Parathyroid adenoma (tissue), 2 donors: ENCODE measurements at regions not wholly inside any gene's neighbourhood (a gene's known extent, or its start where the extent isn't known, plus 50 kb on each side); places are given as distances from the start of the nearest gene placed in this dataset.

ENCODE experiments used
- H2AFZ ChIP-seq: fragments of 300-600 bp; sonication (generic); one replicate; pipeline ENCODE4 v1.7.0; 2017; ENCODE audit warnings: antibody characterized with exemption, mild to moderate bottlenecking
- H3K27ac ChIP-seq: fragments of 300-600 bp; sonication (generic); one replicate; pipeline ENCODE4 v1.7.0; 2017
- H3K27me3 ChIP-seq: fragments of 300-600 bp; sonication (generic); one replicate; pipeline ENCODE4 v1.7.0; 2017; ENCODE audit warnings: low read length; ENCODE audit not compliant: control insufficient read depth, insufficient read depth
- H3K36me3 ChIP-seq: fragments of 300-600 bp; sonication (generic); one replicate; pipeline ENCODE4 v1.7.0; 2017; ENCODE audit warnings: low read length; ENCODE audit not compliant: control insufficient read depth, insufficient read depth
- H3K4me1 ChIP-seq: fragments of 300-600 bp; sonication (generic); one replicate; pipeline ENCODE4 v1.7.0; 2017; ENCODE audit warnings: control low read depth
- H3K4me2 ChIP-seq: fragments of 300-600 bp; sonication (generic); one replicate; pipeline ENCODE4 v1.7.0; 2017; ENCODE audit warnings: low read length
- H3K4me3 ChIP-seq: fragments of 300-600 bp; sonication (generic); one replicate; pipeline ENCODE4 v1.7.0; 2017; ENCODE audit warnings: low read depth, low read length
- H3K79me2 ChIP-seq: fragments of 300-600 bp; sonication (generic); one replicate; pipeline ENCODE4 v1.7.0; 2017; ENCODE audit warnings: control low read depth
- H3K9ac ChIP-seq: fragments of 300-600 bp; sonication (generic); one replicate; pipeline ENCODE4 v1.7.0; 2017; ENCODE audit warnings: mild to moderate bottlenecking
- H3K9me3 ChIP-seq: fragments of 300-600 bp; sonication (generic); one replicate; pipeline ENCODE4 v1.7.0; 2017; ENCODE audit warnings: low read length; ENCODE audit not compliant: control insufficient read depth
- TF ChIP-seq, protein P1 (sequence below): fragments of 300-600 bp; sonication (generic); IDR thresholded peaks from one replicate; pipeline ENCODE4 v1.7.0; 2017; ENCODE audit warnings: antibody characterized with exemption, mild to moderate bottlenecking
- donor health status: primary hyperparathyroidism.

GRCh38 chr20:60465439-60465838, 507.2 kb downstream of the CDH26 start:
- H3K9ac ChIP-seq, result no peak overlapping the region
- no peaks in the 10 kb centered on the region for H3K9me3 ChIP-seq
- no peak overlapping the region for H3K4me3 ChIP-seq
- H3K27me3 ChIP-seq, result no peaks in the 10 kb centered on the region
- H3K36me3 ChIP-seq, result no peaks in the 10 kb centered on the region
- H2AFZ ChIP-seq, result no peak overlapping the region
- H3K4me1 ChIP-seq, result no peaks in the 10 kb centered on the region
- no peak overlapping the region for H3K27ac ChIP-seq
- TF ChIP-seq, protein P1, sequence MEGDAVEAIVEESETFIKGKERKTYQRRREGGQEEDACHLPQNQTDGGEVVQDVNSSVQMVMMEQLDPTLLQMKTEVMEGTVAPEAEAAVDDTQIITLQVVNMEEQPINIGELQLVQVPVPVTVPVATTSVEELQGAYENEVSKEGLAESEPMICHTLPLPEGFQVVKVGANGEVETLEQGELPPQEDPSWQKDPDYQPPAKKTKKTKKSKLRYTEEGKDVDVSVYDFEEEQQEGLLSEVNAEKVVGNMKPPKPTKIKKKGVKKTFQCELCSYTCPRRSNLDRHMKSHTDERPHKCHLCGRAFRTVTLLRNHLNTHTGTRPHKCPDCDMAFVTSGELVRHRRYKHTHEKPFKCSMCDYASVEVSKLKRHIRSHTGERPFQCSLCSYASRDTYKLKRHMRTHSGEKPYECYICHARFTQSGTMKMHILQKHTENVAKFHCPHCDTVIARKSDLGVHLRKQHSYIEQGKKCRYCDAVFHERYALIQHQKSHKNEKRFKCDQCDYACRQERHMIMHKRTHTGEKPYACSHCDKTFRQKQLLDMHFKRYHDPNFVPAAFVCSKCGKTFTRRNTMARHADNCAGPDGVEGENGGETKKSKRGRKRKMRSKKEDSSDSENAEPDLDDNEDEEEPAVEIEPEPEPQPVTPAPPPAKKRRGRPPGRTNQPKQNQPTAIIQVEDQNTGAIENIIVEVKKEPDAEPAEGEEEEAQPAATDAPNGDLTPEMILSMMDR, result no peak
- H3K79me2 ChIP-seq, result no peaks in the 10 kb centered on the region
- no peak overlapping the region for H3K4me2 ChIP-seq

GRCh38 chr20:60465993-60466686, 507.9 kb downstream of the CDH26 start:
- TF ChIP-seq, protein P1, result no peak
- no peak overlapping the region for H2AFZ ChIP-seq
- H3K36me3 ChIP-seq, result no peaks in the 10 kb centered on the region
- no peak overlapping the region for H3K4me2 ChIP-seq
- no peak overlapping the region for H3K27ac ChIP-seq
- H3K9ac ChIP-seq, result no peak overlapping the region
- H3K4me1 ChIP-seq, result no peaks in the 10 kb centered on the region
- no peaks in the 10 kb centered on the region for H3K9me3 ChIP-seq
- H3K27me3 ChIP-seq, result no peaks in the 10 kb centered on the region
- H3K4me3 ChIP-seq, result no peak overlapping the region
- no peaks in the 10 kb centered on the region for H3K79me2 ChIP-seq

DNA sequence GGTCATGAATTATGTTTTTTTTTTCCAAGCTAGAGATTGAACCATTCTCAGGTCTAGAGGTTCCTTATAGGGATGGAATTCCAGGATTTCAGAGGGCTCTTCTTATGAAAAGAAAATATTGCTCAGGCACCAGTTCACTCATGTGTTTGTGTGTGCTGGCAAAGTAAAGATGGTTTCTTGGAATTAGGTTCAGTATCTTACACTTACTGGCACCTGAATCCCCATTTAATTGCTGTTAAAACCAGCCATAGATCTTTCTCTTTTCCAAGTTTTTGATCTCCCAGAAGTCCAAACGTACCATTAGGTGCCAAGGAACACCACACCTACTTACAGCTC, 508.4 kb downstream of the CDH26 start:
- no peak overlapping the region for H3K4me3 ChIP-seq
- no peak overlapping the region for H2AFZ ChIP-seq
- no peak overlapping the region for H3K9ac ChIP-seq
- TF ChIP-seq, protein P1, result no peak
- no peaks in the 10 kb centered on the region for H3K4me1 ChIP-seq
- no peaks in the 10 kb centered on the region for H3K79me2 ChIP-seq
- no peaks in the 10 kb centered on the region for H3K9me3 ChIP-seq
- no peak overlapping the region for H3K27ac ChIP-seq
- no peaks in the 10 kb centered on the region for H3K27me3 ChIP-seq
- no peaks in the 10 kb centered on the region for H3K36me3 ChIP-seq
- H3K4me2 ChIP-seq, result no peak overlapping the region

DNA sequence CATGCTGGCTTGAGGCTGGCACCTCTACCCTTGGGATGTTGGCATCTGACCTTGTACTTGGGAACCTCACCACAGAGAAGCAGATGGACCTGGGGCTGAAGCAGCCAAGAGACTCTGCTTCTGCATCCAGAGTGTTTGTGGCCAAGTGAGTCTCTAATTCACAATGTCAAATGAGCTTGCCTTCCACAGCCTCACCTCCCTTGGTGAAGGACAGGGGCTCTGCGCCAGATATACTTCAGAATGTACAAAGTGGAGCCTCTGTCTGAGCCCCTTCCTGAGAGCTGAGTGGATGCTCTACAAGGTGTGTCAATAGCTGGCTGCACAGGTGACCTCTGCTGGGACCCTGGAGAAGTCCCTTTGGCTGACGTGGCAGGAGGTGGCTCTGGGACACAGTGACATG, 508.9 kb downstream of the CDH26 start:
- Histone ChIP-seq H3K36me3 (no peaks in the 10 kb centered on the region), H3K27me3 (no peaks in the 10 kb centered on the region), H2AFZ (no peak overlapping the region), H3K79me2 (no peaks in the 10 kb centered on the region), H3K4me2 (no peak overlapping the region), H3K4me1 (no peaks in the 10 kb centered on the region), H3K9me3 (no peaks in the 10 kb centered on the region), H3K9ac (no peak overlapping the region), H3K4me3 (no peak overlapping the region), H3K27ac (no peak overlapping the region)
- TF ChIP-seq, protein P1, result no peak

DNA sequence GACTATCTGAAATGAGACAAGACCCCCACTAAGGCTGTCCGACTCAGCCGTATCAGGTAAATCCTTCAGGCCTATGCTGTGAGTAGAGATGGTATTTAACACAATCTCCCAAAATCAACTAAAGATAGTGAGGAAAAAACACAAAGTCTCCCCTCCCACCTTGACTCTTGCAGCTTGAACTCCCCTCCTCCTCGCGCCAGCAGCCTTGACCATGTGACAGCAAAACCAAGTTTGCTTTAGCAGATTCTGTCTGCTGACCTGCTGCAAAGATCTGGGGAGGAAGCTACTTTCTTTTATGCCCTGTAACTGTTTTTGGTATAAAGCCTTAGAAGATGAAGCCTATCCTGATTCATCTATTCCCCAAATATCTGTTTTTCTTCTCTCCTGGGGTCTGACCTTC, 509.5 kb downstream of the CDH26 start:
- no peak overlapping the region for H2AFZ ChIP-seq
- H3K9me3 ChIP-seq, result no peaks in the 10 kb centered on the region
- H3K4me2 ChIP-seq, result no peak overlapping the region
- no peaks in the 10 kb centered on the region for H3K79me2 ChIP-seq
- H3K27ac ChIP-seq, result no peak overlapping the region
- no peaks in the 10 kb centered on the region for H3K27me3 ChIP-seq
- H3K36me3 ChIP-seq, result no peaks in the 10 kb centered on the region
- no peak overlapping the region for H3K9ac ChIP-seq
- H3K4me1 ChIP-seq, result no peaks in the 10 kb centered on the region
- TF ChIP-seq, protein P1, result no peak
- H3K4me3 ChIP-seq, result no peak overlapping the region
